Neural progenitor cell (in vitro differentiated cells): ENCODE measurements at regions not wholly inside any gene's neighbourhood (a gene's known extent, or its start where the extent isn't known, plus 50 kb on each side); places are given as distances from the start of the nearest gene placed in this dataset.

Experiments
- DNase-seq: peaks from one replicate; pipeline ENCODE4 v3.0.0-alpha.2; 2016; ENCODE audit warnings: low spot score
- H2AFZ ChIP-seq: fragments of 200-600 bp; sonication (generic); replicated peaks from 2 replicates; pipeline ENCODE4 v1.6.1; 2016; ENCODE audit warnings: antibody characterized with exemption
- H3F3A ChIP-seq: fragments of 200-600 bp; sonication (generic); 2 replicates; pipeline ENCODE4 v1.6.1; 2016; ENCODE audit warnings: antibody characterized with exemption, low read depth
- H3K27ac ChIP-seq: fragments of 200-600 bp; sonication (generic); 2 replicates; pipeline ENCODE4 v1.5.1; 2016; ENCODE audit warnings: mild to moderate bottlenecking
- H3K27me3 ChIP-seq: fragments of 200-600 bp; sonication (generic); 2 replicates; pipeline ENCODE4 v1.6.1; 2016; ENCODE audit warnings: mild to moderate bottlenecking, moderate library complexity
- H3K36me3 ChIP-seq: fragments of 200-600 bp; sonication (generic); 2 replicates; pipeline ENCODE4 v1.5.1; 2016
- H3K4me1 ChIP-seq: fragments of 200-600 bp; sonication (generic); 2 replicates; pipeline ENCODE4 v1.6.1; 2016; ENCODE audit warnings: mixed run types
- H3K4me2 ChIP-seq: fragments of 200-600 bp; sonication (generic); 2 replicates; pipeline ENCODE4 v1.6.1; 2016
- H3K4me3 ChIP-seq: fragments of 200-600 bp; sonication (generic); 2 replicates; pipeline ENCODE4 v1.5.1; 2016
- H3K79me2 ChIP-seq: fragments of 200-600 bp; sonication (generic); 2 replicates; pipeline ENCODE4 v1.6.1; 2016; ENCODE audit warnings: low read depth
- H3K9ac ChIP-seq: fragments of 200-600 bp; sonication (generic); 2 replicates; pipeline ENCODE4 v1.6.1; 2016
- H3K9me3 ChIP-seq: fragments of 200-600 bp; sonication (generic); 2 replicates; pipeline ENCODE4 v1.5.1; 2016; ENCODE audit warnings: low read depth
- H4K20me1 ChIP-seq: fragments of 200-600 bp; sonication (generic); 2 replicates; pipeline ENCODE4 v1.6.1; 2016; ENCODE audit warnings: low read depth
- H3K27ac Mint-ChIP-seq: 3 replicates; pipeline ENCODE4 v1.8.0; 2021; ENCODE audit warnings: mixed read lengths
- H3K27me3 Mint-ChIP-seq: 2 replicates; pipeline ENCODE4 v1.8.0; 2022; ENCODE audit warnings: low read depth, mild to moderate bottlenecking, inconsistent platforms, moderate library complexity, mixed read lengths; ENCODE audit not compliant: insufficient read depth
- H3K36me3 Mint-ChIP-seq: 3 replicates; pipeline ENCODE4 v1.8.0; 2021; ENCODE audit warnings: mixed read lengths
- H3K4me1 Mint-ChIP-seq: 3 replicates; pipeline ENCODE4 v1.8.0; 2021; ENCODE audit warnings: mixed read lengths
- H3K4me3 Mint-ChIP-seq: 3 replicates; pipeline ENCODE4 v1.8.0; 2021; ENCODE audit warnings: mild to moderate bottlenecking, moderate library complexity, mixed read lengths
- H3K9me3 Mint-ChIP-seq: 3 replicates; pipeline ENCODE4 v1.8.0; 2020; ENCODE audit warnings: mixed read lengths
- EZH2 ChIP-seq: fragments of 200-600 bp; sonication (generic); IDR thresholded peaks from 2 replicates; pipeline ENCODE4 v1.6.1; 2017; ENCODE audit warnings: antibody characterized with exemption, mild to moderate bottlenecking, moderate library complexity
- EZH2phosphoT487 ChIP-seq: fragments of 200-600 bp; sonication (generic); IDR thresholded peaks from 2 replicates; pipeline ENCODE4 v1.6.1; 2017; ENCODE audit warnings: antibody characterized with exemption
- TF ChIP-seq, protein P1 (sequence below): fragments of 200-600 bp; sonication (generic); IDR thresholded peaks from 2 replicates; pipeline ENCODE4 v1.5.1; 2017; ENCODE audit warnings: antibody characterized with exemption, mild to moderate bottlenecking

GRCh38 chrX:18051690-18052089 lies 169.0 kb downstream of the BEND2 start:
- H3K36me3 ChIP-seq, result no peaks in the 10 kb centered on the region
- H3K27ac ChIP-seq, result no peak overlapping the region
- no peaks in the 10 kb centered on the region for H3K27me3 ChIP-seq
- H3K9me3 Mint-ChIP-seq, result peaks cover 2% of the 10 kb centered on the region
- H2AFZ ChIP-seq, result no peak overlapping the region
- no peak overlapping the region for H3K9ac ChIP-seq
- H3F3A ChIP-seq, result no peaks in the 10 kb centered on the region
- no peak for DNase-seq
- H3K9me3 ChIP-seq, result peaks cover 12% of the 10 kb centered on the region
- no peaks in the 10 kb centered on the region for H3K4me1 ChIP-seq
- H3K4me3 ChIP-seq, result no peak overlapping the region
- peaks cover 4% of the 10 kb centered on the region for H3K27me3 Mint-ChIP-seq
- H3K79me2 ChIP-seq, result no peaks in the 10 kb centered on the region
- H4K20me1 ChIP-seq, result no peaks in the 10 kb centered on the region
- no peak overlapping the region for H3K4me2 ChIP-seq
- H3K4me1 Mint-ChIP-seq, result no peaks in the 10 kb centered on the region
- no peak overlapping the region for H3K4me3 Mint-ChIP-seq
- TF ChIP-seq, protein P1, sequence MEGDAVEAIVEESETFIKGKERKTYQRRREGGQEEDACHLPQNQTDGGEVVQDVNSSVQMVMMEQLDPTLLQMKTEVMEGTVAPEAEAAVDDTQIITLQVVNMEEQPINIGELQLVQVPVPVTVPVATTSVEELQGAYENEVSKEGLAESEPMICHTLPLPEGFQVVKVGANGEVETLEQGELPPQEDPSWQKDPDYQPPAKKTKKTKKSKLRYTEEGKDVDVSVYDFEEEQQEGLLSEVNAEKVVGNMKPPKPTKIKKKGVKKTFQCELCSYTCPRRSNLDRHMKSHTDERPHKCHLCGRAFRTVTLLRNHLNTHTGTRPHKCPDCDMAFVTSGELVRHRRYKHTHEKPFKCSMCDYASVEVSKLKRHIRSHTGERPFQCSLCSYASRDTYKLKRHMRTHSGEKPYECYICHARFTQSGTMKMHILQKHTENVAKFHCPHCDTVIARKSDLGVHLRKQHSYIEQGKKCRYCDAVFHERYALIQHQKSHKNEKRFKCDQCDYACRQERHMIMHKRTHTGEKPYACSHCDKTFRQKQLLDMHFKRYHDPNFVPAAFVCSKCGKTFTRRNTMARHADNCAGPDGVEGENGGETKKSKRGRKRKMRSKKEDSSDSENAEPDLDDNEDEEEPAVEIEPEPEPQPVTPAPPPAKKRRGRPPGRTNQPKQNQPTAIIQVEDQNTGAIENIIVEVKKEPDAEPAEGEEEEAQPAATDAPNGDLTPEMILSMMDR, result no peak
- TF ChIP-seq EZH2phosphoT487, result no peak
- TF ChIP-seq EZH2, result no peak
- no peaks in the 10 kb centered on the region for H3K36me3 Mint-ChIP-seq
- no peak overlapping the region for H3K27ac Mint-ChIP-seq

DNA sequence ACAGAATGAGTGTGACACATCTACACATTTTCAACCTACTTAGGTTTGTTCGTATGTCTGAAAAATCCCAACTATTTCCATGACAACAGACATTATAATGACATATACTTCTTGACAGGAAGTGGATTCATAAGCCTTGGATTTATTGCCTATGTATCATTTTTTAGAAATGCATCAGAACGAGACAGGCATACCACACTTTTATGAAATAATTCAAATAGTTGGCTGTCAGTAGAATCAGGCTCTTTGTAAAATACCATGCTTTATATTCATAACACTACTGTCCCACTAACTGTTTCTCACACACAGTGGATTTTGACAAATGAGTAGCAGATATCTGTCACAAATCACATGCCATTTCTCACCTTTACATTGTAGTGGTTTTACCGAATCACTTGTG lies 173.2 kb downstream of the BEND2 start:
- Histone ChIP-seq H3K27me3 (no peaks in the 10 kb centered on the region), H2AFZ (no peak overlapping the region), H3F3A (no peaks in the 10 kb centered on the region), H3K36me3 (no peaks in the 10 kb centered on the region), H3K4me2 (no peak overlapping the region), H3K4me1 (no peaks in the 10 kb centered on the region), H3K27ac (no peak overlapping the region), H4K20me1 (no peaks in the 10 kb centered on the region), H3K9me3 (peaks cover 9% of the 10 kb centered on the region), H3K9ac (no peak overlapping the region), H3K79me2 (no peaks in the 10 kb centered on the region), H3K4me3 (no peak overlapping the region)
- no peaks in the 10 kb centered on the region for H3K9me3 Mint-ChIP-seq
- H3K4me3 Mint-ChIP-seq, result no peak overlapping the region
- H3K27me3 Mint-ChIP-seq, result peaks cover 2% of the 10 kb centered on the region
- no peaks in the 10 kb centered on the region for H3K4me1 Mint-ChIP-seq
- no peak for DNase-seq
- H3K36me3 Mint-ChIP-seq, result no peaks in the 10 kb centered on the region
- TF ChIP-seq EZH2, result no peak
- TF ChIP-seq, protein P1, result no peak
- TF ChIP-seq EZH2phosphoT487, result no peak
- no peak overlapping the region for H3K27ac Mint-ChIP-seq

DNA sequence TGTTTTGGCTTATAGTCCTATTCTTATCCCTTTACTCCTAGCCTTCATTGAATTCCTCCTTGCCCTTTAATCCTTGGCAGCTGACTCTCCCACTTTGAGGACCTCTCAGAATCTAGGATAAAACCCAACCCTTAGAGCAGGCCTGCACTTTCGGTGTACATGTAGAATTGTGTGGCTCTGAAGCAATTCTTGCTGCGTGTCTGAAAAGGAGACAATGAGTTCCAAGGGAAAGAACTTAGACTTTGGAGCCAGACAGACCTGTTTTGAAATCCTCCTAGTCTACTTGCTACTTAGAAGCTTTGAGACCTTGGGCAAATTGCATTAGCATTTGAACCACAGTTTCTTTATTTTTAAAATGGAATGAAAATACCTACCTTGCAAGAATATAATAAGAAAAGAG lies 175.2 kb downstream of the BEND2 start:
- Mint-ChIP-seq H3K9me3 (no peaks in the 10 kb centered on the region), H3K36me3 (no peaks in the 10 kb centered on the region), H3K27ac (no peak overlapping the region), H3K27me3 (peaks cover 2% of the 10 kb centered on the region), H3K4me1 (no peaks in the 10 kb centered on the region), H3K4me3 (no peak overlapping the region)
- peak; percentile 2 for DNase-seq
- Histone ChIP-seq H2AFZ (no peak overlapping the region), H3K4me3 (no peak overlapping the region), H3K79me2 (no peaks in the 10 kb centered on the region), H4K20me1 (no peaks in the 10 kb centered on the region), H3K27ac (no peak overlapping the region), H3K9ac (no peak overlapping the region), H3K27me3 (no peaks in the 10 kb centered on the region), H3K4me1 (no peaks in the 10 kb centered on the region), H3K9me3 (peaks cover 5% of the 10 kb centered on the region), H3K36me3 (no peaks in the 10 kb centered on the region), H3F3A (no peaks in the 10 kb centered on the region), H3K4me2 (no peak overlapping the region)
- no peak for TF ChIP-seq EZH2phosphoT487
- TF ChIP-seq EZH2, result no peak
- TF ChIP-seq, protein P1, result no peak

DNA sequence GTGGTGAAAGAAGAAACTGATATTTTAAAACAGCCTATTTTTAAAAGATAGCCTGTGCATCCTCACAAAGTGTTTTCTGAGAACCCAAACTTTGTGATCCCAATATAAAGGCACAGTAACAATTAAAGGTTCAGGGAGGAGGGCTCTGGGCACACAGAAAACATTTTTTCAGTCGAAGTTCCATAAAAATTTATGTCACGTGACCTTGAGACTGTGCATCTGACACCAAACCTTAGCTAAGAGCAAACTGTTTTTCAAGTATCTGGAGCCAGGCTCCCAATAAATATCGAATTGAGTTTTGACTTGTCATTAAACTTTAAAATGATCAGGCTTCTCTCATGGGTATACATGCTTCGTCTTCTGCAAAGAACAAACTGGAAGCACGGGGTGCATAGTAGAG lies 177.9 kb downstream of the BEND2 start:
- peaks cover 4% of the 10 kb centered on the region for H3K27me3 Mint-ChIP-seq
- Histone ChIP-seq H3K9me3 (peaks cover 5% of the 10 kb centered on the region), H3K27ac (no peak overlapping the region), H4K20me1 (no peaks in the 10 kb centered on the region), H3F3A (no peaks in the 10 kb centered on the region), H3K4me2 (no peak overlapping the region), H3K27me3 (no peaks in the 10 kb centered on the region), H3K79me2 (no peaks in the 10 kb centered on the region), H3K9ac (no peak overlapping the region), H3K36me3 (no peaks in the 10 kb centered on the region), H3K4me3 (no peak overlapping the region), H2AFZ (no peak overlapping the region), H3K4me1 (no peaks in the 10 kb centered on the region)
- no peaks in the 10 kb centered on the region for H3K36me3 Mint-ChIP-seq
- DNase-seq, result no peak
- no peaks in the 10 kb centered on the region for H3K9me3 Mint-ChIP-seq
- TF ChIP-seq EZH2phosphoT487, result no peak
- H3K27ac Mint-ChIP-seq, result no peak overlapping the region
- H3K4me3 Mint-ChIP-seq, result no peak overlapping the region
- no peaks in the 10 kb centered on the region for H3K4me1 Mint-ChIP-seq
